Vagina (tissue), 2 donors: ENCODE measurements at regions not wholly inside any gene's neighbourhood (a gene's known extent, or its start where the extent isn't known, plus 50 kb on each side); places are given as distances from the start of the nearest gene placed in this dataset.
A peak's percentile ranks its signal among the peaks of the same experiment; 100 is the strongest.

ENCODE experiments used
- POLR2A ChIP-seq, 2 donors: fragments of 450-650 bp; IDR thresholded peaks; one replicate each; pipeline ENCODE4 v1.6.1; 2017; ENCODE audit warnings: antibody characterized with exemption in 2 of 2, mild to moderate bottlenecking in 2 of 2, moderate library complexity in 2 of 2
- TF ChIP-seq, protein P1 (sequence below), 3 experiments: fragments of 450-650 bp in 2 of 3; fragments of 200-600 bp in 1 of 3; sonication (generic) in 1 of 3; IDR thresholded peaks; one replicate each; pipeline ENCODE4 v1.5.1; 2017 to 2019; ENCODE audit warnings: antibody characterized with exemption in 3 of 3, mild to moderate bottlenecking in 2 of 3, moderate library complexity in 2 of 3

DNA sequence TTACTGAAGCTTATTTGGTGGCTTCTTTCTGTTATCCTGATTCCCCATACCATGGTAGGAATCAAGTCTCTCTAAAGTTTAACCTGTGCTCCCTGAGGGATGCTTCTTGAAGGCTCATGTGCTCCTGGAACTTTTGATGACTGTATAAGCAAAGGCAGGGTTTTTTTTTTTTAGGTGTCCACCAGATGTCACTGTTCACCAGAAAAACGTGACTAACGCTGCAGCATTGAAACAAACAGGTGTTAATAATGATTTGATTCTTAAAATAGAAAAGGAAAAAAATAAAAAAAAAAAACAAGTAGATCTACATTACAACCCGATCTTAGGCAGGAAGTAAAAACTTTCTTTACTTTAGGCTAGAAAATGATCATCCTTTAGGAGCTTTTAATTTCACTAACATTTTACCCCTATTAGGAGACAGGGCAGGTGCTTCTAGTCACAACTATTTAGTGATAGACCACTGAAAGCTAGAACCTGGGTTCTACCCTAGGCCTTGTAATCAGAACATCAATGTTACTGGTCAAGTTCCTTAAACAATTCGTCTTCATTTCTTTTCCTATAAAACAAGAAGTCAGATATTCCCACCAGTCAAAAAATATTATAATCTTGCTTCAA lies 223.0 kb downstream of the PLA2G4A start:
- TF ChIP-seq, protein P1, sequence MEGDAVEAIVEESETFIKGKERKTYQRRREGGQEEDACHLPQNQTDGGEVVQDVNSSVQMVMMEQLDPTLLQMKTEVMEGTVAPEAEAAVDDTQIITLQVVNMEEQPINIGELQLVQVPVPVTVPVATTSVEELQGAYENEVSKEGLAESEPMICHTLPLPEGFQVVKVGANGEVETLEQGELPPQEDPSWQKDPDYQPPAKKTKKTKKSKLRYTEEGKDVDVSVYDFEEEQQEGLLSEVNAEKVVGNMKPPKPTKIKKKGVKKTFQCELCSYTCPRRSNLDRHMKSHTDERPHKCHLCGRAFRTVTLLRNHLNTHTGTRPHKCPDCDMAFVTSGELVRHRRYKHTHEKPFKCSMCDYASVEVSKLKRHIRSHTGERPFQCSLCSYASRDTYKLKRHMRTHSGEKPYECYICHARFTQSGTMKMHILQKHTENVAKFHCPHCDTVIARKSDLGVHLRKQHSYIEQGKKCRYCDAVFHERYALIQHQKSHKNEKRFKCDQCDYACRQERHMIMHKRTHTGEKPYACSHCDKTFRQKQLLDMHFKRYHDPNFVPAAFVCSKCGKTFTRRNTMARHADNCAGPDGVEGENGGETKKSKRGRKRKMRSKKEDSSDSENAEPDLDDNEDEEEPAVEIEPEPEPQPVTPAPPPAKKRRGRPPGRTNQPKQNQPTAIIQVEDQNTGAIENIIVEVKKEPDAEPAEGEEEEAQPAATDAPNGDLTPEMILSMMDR (IDR thresholded peaks at IDR 0.05) = peak in 2 of 3 experiments; percentile 10 to 17
- TF ChIP-seq POLR2A (IDR thresholded peaks at IDR 0.05) = no peak
